Pulmonary artery endothelial cell (primary cell): ENCODE measurements at regions not wholly inside any gene's neighbourhood (a gene's known extent, or its start where the extent isn't known, plus 50 kb on each side); places are given as distances from the start of the nearest gene placed in this dataset.
"Not testable (repeated sequence)": the region's sequence is repeated elsewhere in the genome, so short reads cannot be mapped to it uniquely, and the experiment has no call there.

Experiments
- DNase-seq: peaks from one replicate; pipeline ENCODE4 v3.0.0-alpha.2; 2011; ENCODE audit warnings: low read depth, low spot score

DNA sequence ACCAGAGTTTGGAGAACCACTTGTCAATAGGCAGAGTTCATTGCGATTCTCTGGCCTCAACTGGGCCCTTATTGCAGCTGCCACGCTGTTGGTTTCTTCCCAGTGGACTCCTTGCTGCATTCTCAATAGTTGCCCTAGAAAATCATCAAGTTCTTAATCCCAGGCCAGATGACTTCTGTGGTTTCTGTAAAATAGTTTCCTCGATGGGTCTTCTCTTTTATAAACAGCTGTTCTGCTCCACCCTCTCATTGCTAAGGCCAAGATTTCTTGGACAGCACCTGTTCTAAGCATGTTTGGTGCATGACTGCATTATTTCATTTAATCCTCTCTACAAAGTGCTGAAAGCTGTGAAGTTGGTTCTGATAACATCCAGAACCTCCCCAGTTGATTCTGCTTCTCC is 131.0 kb downstream of the BCL2L11 start:
- no peak for DNase-seq

DNA sequence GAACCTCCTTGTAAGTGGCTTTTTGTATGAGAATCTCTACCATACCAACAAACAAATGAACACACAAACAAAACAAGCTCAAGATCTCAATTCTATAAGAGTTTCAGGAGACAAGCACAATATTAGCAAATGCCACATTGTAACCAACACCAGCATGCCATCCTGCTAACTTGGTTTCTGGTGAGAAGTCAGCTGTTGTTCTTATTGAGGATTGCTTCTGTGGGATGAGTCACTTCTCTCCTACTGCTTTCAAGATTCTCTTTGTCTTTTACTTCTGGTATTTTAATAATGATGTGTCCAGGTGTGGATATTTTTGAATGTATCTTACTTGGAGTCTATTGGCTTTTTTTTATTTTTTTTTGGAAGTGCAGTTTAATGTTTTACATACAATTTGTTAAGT is 131.7 kb downstream of the BCL2L11 start:
- DNase-seq = no peak

- not testable (repeated sequence) for DNase-seq
Measured at GRCh38 chr2:111254916-111255315, 134.2 kb downstream of the BCL2L11 start.

GRCh38 chr2:111256628-111257027 is 135.9 kb downstream of the BCL2L11 start:
- DNase-seq = not testable (repeated sequence)

DNA sequence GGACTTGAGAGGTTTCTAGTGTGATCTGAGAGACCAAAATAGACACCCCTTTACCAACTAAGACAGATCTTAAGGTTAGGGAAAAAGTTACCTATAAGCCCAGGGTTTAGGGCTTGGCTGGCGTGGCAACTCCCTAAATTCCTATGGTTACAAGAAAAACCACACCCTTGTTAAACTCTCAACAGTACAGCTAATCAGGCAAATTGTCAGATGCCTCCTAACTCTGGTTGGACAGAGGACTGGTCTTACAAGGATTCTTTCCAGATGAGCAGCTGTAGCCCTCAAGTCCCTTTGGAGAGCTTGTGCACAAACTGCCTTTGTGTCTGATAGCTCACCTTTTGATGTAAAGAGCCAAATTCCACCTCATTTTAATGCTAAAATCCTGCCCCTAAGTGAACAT is 136.9 kb downstream of the BCL2L11 start:
- not testable (repeated sequence) for DNase-seq

DNA sequence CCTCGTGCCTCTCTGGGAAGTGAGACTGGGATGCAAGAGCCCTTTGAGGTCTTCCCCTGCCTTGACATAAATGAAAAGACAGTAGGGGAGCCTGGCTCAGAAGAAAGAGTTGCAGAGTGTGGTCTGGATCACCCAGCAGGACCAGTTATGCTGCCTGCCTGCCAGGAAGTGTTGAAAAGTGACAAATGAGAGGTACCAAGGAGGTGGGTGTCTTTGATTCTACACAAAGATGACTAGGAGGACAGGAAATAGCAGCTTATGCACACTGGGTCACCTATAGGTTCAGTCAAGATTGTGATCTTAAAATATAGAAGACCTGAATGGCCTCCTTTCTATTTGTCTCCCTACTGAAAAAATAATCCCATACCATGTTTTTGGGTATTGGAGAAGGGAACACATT is 137.6 kb downstream of the BCL2L11 start:
- DNase-seq = not testable (repeated sequence)

- DNase-seq = not testable (repeated sequence)
Measured at GRCh38 chr2:111262627-111263379, 142.1 kb downstream of the BCL2L11 start.

DNA sequence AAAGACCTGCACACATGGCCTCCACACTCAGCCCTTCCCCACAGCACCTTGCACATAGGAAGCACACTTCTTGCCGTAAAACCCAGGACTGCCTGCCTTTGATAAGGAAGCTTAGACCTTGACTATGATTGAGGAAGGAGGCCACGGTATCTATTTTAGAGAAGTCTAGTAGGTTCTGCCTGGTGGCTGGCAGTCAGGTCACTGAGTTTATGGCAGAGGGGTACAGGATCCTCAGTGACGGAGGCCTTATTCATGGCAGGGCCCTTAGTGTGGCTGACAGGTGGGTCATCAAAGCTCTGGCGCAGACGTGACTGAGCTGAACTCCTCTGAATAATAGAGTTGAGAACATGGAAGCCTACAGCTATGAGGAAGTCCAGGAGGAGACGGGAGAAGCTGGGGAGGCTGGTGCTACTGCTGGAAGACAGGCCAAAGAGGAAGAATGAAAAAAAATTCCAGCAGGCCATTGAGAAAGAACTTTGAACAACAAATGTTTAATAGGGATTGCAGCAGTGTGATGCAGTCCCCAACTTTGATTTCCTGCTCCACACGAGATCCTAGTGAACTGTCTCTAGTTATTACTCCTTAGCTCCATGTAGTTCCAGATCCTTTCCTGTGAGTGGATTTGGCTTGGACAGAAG is 142.8 kb downstream of the BCL2L11 start:
- DNase-seq = not testable (repeated sequence)

GRCh38 chr2:111264956-111265355 is 144.2 kb downstream of the BCL2L11 start:
- DNase-seq = not testable (repeated sequence)

GRCh38 chr2:111266556-111266955 is 145.8 kb downstream of the BCL2L11 start:
- not testable (repeated sequence) for DNase-seq

- DNase-seq = not testable (repeated sequence)
Measured at GRCh38 chr2:111267038-111267437, 146.3 kb downstream of the BCL2L11 start.

- DNase-seq = not testable (repeated sequence)
Measured at GRCh38 chr2:111269761-111270323, 149.1 kb downstream of the BCL2L11 start.

- DNase-seq = not testable (repeated sequence)
Measured at GRCh38 chr2:111270569-111270968, 149.9 kb downstream of the BCL2L11 start.

- DNase-seq = not testable (repeated sequence)
Measured at GRCh38 chr2:111271647-111272304, 151.1 kb downstream of the BCL2L11 start.

GRCh38 chr2:111273007-111273406 is 152.3 kb downstream of the BCL2L11 start:
- not testable (repeated sequence) for DNase-seq

GRCh38 chr2:111275047-111275853 is 154.5 kb downstream of the BCL2L11 start:
- not testable (repeated sequence) for DNase-seq

- not testable (repeated sequence) for DNase-seq
Measured at GRCh38 chr2:111275854-111276171, 155.1 kb downstream of the BCL2L11 start.

DNA sequence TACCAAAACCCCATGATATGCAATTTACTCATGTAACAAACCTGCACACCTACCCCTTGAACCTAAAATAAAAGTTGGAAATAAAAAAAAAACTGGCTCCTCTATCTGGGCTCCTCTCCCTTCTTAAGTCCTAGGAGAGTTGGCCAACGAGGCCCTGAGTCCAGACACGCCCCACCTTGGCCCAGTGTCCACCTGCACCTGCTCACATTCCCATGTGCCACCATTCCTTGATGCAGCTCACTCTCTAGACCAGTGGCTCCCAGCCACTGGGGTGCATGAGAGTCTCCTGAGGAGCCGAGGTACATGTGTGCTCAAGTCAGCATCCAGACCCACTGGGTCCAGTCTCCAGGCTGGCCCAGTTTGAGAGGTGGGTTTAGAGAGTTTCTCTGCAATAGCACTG is 157.4 kb downstream of the BCL2L11 start:
- DNase-seq = not testable (repeated sequence)

DNA sequence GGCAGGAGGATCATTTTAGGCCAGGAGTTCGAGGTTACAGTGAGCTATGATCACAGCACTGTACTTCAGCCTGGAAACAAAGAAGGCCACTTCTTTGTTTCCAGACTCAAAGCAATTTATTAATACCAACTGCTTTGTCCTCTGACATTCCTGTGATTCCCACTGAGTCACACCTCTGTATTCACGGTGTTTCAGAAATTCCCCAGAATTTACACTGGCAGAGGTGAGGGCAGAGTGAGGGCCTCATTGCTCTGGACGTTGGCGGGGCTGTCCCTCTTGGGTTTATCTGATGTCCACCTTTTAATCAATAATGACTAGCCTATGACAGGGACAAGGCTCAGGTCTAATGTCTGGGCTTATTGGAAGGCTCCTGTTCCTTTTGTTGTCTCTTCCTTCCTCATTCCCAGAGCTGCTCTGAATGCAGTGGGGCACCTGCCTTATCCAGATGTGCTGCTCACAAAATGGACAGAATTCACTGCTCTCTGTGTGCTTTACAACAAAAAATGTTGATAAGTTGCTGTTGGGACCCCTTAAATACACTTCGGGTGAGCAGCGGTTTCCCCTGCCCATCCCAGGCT is 160.1 kb downstream of the BCL2L11 start:
- DNase-seq = not testable (repeated sequence)

- not testable (repeated sequence) for DNase-seq
Measured at GRCh38 chr2:111282162-111282561, 161.4 kb downstream of the BCL2L11 start.
